ENCODE measurements at regions not wholly inside any gene's neighbourhood (a gene's known extent, or its start where the extent isn't known, plus 50 kb on each side); places are given as distances from the start of the nearest gene placed in this dataset.

GRCh38 chr7:119392-120163, 72.8 kb upstream of the FAM20C start:
- 0 to 95% (median 74%) methylated on average over 3 to 10 of the region's 27 CpGs; no CpG with 5 or more reads in 3 of the 10 experiments for WGBS, 10 experiments
- in situ Hi-C loops (cut with MboI; ENCODE audit: low pct_unique_long_range_greater_than_20kb in 2 of 9, low sequenced_read_pairs in 9 of 9, unreplicated experiment in 9 of 9) = no loop called here
- peak; percentile 32 to 86 (median 58) for ATAC-seq (replicated peaks in 6 of 8)
- no peak overlapping the region for H3K27ac ChIP-seq
- H3K4me3 ChIP-seq = no peak overlapping the region
- H3K4me1 ChIP-seq (replicated peaks in 1 of 2) = peaks cover 20 to 22% of the 10 kb centered on the region in 2 donors

- ATAC-seq (replicated peaks in 6 of 8) = peak in 3 of 8 experiments; percentile 8 to 74 (median 64)
- H3K27ac ChIP-seq = no peak overlapping the region
- no peak overlapping the region for H3K4me3 ChIP-seq
- 80 to 100% (median 93%) methylated on average over 3 to 15 of the region's 27 CpGs; no CpG with 5 or more reads in 2 of the 10 experiments for WGBS, 10 experiments
- peaks cover 26 to 27% of the 10 kb centered on the region in 2 donors for H3K4me1 ChIP-seq (replicated peaks in 1 of 2)
- in situ Hi-C loops (cut with MboI; ENCODE audit: low pct_unique_long_range_greater_than_20kb in 2 of 9, low sequenced_read_pairs in 9 of 9, unreplicated experiment in 9 of 9) = no loop called here
These were observed 72.0 kb upstream of the FAM20C start for GRCh38 chr7:120164-120991.

- Histone ChIP-seq H3K4me3 (no peak overlapping the region), H3K4me1 (replicated peaks in 1 of 2) (peaks cover 26 to 27% of the 10 kb centered on the region in 2 donors), H3K27ac (no peak overlapping the region)
- 58 to 100% (median 82%) methylated on average over 1 to 12 of the region's 18 CpGs; no CpG with 5 or more reads in 3 of the 10 experiments for WGBS, 10 experiments
- in situ Hi-C loops (cut with MboI; ENCODE audit: low pct_unique_long_range_greater_than_20kb in 2 of 9, low sequenced_read_pairs in 9 of 9, unreplicated experiment in 9 of 9) = no loop called here
- ATAC-seq (replicated peaks in 6 of 8) = peak in 1 of 8 experiments; percentile 14
These were observed 71.2 kb upstream of the FAM20C start for GRCh38 chr7:121002-121785.

- in situ Hi-C loops (cut with MboI; ENCODE audit: low pct_unique_long_range_greater_than_20kb in 2 of 9, low sequenced_read_pairs in 9 of 9, unreplicated experiment in 9 of 9) = no loop called here
These were observed 69.1 kb upstream of the FAM20C start for GRCh38 chr7:123237-123636.

GRCh38 chr7:124130-124949, 68.0 kb upstream of the FAM20C start:
- H3K4me3 ChIP-seq = no peak overlapping the region
- 10 to 100% (median 84%) methylated on average over 2 to 7 of the region's 21 CpGs; no CpG with 5 or more reads in 3 of the 10 experiments for WGBS, 10 experiments
- peak in 3 of 8 experiments; percentile 45 to 48 (median 46) for ATAC-seq (replicated peaks in 6 of 8)
- peaks cover 13 to 23% of the 10 kb centered on the region in 2 donors for H3K4me1 ChIP-seq (replicated peaks in 1 of 2)
- in situ Hi-C loops (cut with MboI; ENCODE audit: low pct_unique_long_range_greater_than_20kb in 2 of 9, low sequenced_read_pairs in 9 of 9, unreplicated experiment in 9 of 9) = no loop called here
- no peak overlapping the region for H3K27ac ChIP-seq

More at GRCh38 chr7:123237-123636, 69.1 kb upstream of the FAM20C start:
- Histone ChIP-seq H3K4me3 (no peak overlapping the region), H3K4me1 (replicated peaks in 1 of 2) (peaks cover 21 to 26% of the 10 kb centered on the region in 2 donors), H3K27ac (no peak overlapping the region)
- WGBS, 10 experiments = 63 to 93% (median 70%) methylated on average over 2 to 7 of the region's 10 CpGs; no CpG with 5 or more reads in 6 of the 10 experiments
- peak in 2 of 8 experiments; percentile 40 to 45 for ATAC-seq (replicated peaks in 6 of 8)

GRCh38 chr7:125061-125475, 67.3 kb upstream of the FAM20C start:
- in situ Hi-C loops (cut with MboI; ENCODE audit: low pct_unique_long_range_greater_than_20kb in 2 of 9, low sequenced_read_pairs in 9 of 9, unreplicated experiment in 9 of 9) = no loop called here
- no peak overlapping the region for H3K4me3 ChIP-seq
- peak in 3 of 8 experiments; percentile 32 to 51 (median 36) for ATAC-seq (replicated peaks in 6 of 8)
- H3K27ac ChIP-seq = no peak overlapping the region
- WGBS, 10 experiments = 18 to 98% (median 86%) methylated on average over 1 to 6 of the region's 14 CpGs; no CpG with 5 or more reads in 3 of the 10 experiments
- peaks cover 12 to 19% of the 10 kb centered on the region in 2 donors for H3K4me1 ChIP-seq (replicated peaks in 1 of 2)

GRCh38 chr7:125661-126060, 66.7 kb upstream of the FAM20C start:
- no peak for ATAC-seq (replicated peaks in 6 of 8)
- WGBS, 10 experiments = 86 to 100% (median 90%) methylated on average over 2 to 5 of the region's 8 CpGs; no CpG with 5 or more reads in 3 of the 10 experiments
- in situ Hi-C loops (cut with MboI; ENCODE audit: low pct_unique_long_range_greater_than_20kb in 2 of 9, low sequenced_read_pairs in 9 of 9, unreplicated experiment in 9 of 9) = no loop called here
- Histone ChIP-seq H3K27ac (no peak overlapping the region), H3K4me1 (replicated peaks in 1 of 2) (peaks cover 13 to 19% of the 10 kb centered on the region in 2 donors), H3K4me3 (no peak overlapping the region)

- peaks cover 13 to 14% of the 10 kb centered on the region in 2 donors for H3K4me1 ChIP-seq (replicated peaks in 1 of 2)
- no peak overlapping the region for H3K4me3 ChIP-seq
- 65 to 100% (median 92%) methylated on average over 1 to 3 of the region's 3 CpGs; no CpG with 5 or more reads in 3 of the 10 experiments for WGBS, 10 experiments
- H3K27ac ChIP-seq = no peak overlapping the region
- in situ Hi-C loops (cut with MboI; ENCODE audit: low pct_unique_long_range_greater_than_20kb in 2 of 9, low sequenced_read_pairs in 9 of 9, unreplicated experiment in 9 of 9) = no loop called here
- no peak for ATAC-seq (replicated peaks in 6 of 8)
These were observed 66.0 kb upstream of the FAM20C start for GRCh38 chr7:126368-126767.

- in situ Hi-C loops (cut with MboI; ENCODE audit: low pct_unique_long_range_greater_than_20kb in 2 of 9, low sequenced_read_pairs in 9 of 9, unreplicated experiment in 9 of 9) = no loop called here
- H3K4me3 ChIP-seq = no peak overlapping the region
- no peak for ATAC-seq (replicated peaks in 6 of 8)
- 60 to 90% (median 80%) methylated on average over 1 to 3 of the region's 14 CpGs; no CpG with 5 or more reads in 6 of the 10 experiments for WGBS, 10 experiments
- peaks cover 12 to 13% of the 10 kb centered on the region in 2 donors for H3K4me1 ChIP-seq (replicated peaks in 1 of 2)
- no peak overlapping the region for H3K27ac ChIP-seq
These were observed 65.2 kb upstream of the FAM20C start for GRCh38 chr7:127064-127598.

- WGBS, 10 experiments = 53 to 100% (median 85%) methylated on average over 1 to 11 of the region's 23 CpGs
- no peak overlapping the region for H3K4me3 ChIP-seq
- no peak for ATAC-seq (replicated peaks in 6 of 8)
- H3K4me1 ChIP-seq (replicated peaks in 1 of 2) = peaks cover 12 to 13% of the 10 kb centered on the region in 2 donors
- H3K27ac ChIP-seq = no peak overlapping the region
- in situ Hi-C loops (cut with MboI; ENCODE audit: low pct_unique_long_range_greater_than_20kb in 2 of 9, low sequenced_read_pairs in 9 of 9, unreplicated experiment in 9 of 9) = no loop called here
These were observed 63.9 kb upstream of the FAM20C start for GRCh38 chr7:128171-129080.

Measured in motor neuron (in vitro differentiated cells).